ENCODE measurements at regions not wholly inside any gene's neighbourhood (a gene's known extent, or its start where the extent isn't known, plus 50 kb on each side); places are given as distances from the start of the nearest gene placed in this dataset.

- TF ChIP-seq CTCF (IDR thresholded peaks at IDR 0.05), result no peak
These were observed 77.7 kb downstream of the RHOU start for GRCh38 chr1:228812961-228813360.

- TF ChIP-seq CTCF (IDR thresholded peaks at IDR 0.05), result no peak
These were observed 78.9 kb downstream of the RHOU start for GRCh38 chr1:228814176-228814575.

DNA sequence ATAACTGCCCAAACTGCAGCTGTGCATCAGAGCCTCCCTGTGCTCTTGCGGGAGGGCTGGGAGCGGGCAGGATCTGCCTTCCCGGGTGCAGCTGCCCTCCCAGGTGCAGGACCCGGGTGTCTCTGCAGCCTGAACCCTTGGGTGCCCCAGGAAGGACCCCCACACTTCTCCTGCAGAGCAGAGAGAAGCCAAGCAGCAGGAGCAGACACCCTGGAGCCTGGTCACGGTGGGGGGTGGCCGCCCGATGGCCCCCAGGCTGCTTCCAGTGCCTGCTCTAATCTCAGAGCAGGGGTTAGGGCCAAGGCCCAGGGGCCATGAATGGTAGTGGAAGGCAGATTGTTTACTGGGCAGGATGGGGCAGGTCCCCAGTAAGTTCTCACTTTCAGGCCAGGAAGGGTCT lies 83.0 kb downstream of the RHOU start:
- no peak for TF ChIP-seq CTCF (IDR thresholded peaks at IDR 0.05)

DNA sequence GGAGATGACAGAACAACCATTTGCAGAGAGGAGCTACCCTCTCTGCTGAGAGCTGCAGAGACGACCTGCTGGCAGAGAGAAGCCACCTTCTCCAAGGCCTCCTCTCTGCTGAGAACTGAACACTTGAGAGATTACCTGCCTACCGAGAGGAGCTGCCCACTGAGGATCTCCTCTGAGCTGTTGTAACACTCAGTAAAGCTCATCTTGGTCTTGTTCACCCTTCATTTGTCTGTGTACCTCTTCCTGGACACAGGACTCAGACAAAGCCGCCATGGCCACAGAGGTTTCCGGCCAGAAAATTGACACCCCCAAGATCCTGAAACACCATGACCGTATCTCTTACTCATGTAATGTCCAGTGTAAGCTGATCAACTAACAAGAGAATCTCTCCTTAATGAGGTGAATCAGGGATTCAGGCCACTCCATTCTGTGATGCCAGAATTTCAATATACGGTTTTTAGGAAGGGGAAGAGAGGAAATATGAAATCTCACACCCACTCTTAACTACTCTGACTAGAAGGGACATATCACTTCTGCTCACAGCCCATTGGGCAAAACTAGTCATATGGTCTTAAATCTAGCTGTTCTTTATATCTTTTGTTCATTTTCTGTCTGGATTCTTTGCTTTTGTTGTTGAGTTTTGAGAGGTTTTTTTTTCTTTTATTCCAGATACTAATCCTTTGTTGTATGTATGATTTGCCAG lies 83.8 kb downstream of the RHOU start:
- TF ChIP-seq CTCF (IDR thresholded peaks at IDR 0.05), result no peak

GRCh38 chr1:228821252-228821651 lies 86.0 kb downstream of the RHOU start:
- TF ChIP-seq CTCF (IDR thresholded peaks at IDR 0.05), result no peak

DNA sequence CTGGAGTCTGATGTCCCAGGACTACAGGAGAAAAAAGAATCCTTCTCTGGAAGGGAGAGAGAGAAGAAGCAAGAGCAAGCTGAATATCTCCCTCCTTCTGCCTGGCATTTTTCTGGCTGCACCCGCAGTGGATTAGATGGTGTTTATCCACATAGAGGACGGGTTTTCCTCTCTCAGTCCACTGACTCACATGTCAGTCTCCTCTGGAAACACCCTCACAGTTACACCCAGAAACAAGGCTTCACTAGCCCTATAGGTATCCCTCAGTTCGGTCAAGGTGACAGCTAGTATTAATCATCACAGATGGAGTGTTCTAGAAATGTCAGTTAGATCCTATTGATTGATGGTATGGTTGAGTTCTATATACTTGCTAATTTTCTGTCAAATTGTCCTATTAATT lies 87.9 kb downstream of the RHOU start:
- TF ChIP-seq CTCF (IDR thresholded peaks at IDR 0.05), result no peak

GRCh38 chr1:228824366-228824765 lies 89.1 kb downstream of the RHOU start:
- no peak for TF ChIP-seq CTCF (IDR thresholded peaks at IDR 0.05)

- TF ChIP-seq CTCF (IDR thresholded peaks at IDR 0.05), result no peak
These were observed 89.8 kb downstream of the RHOU start for GRCh38 chr1:228825041-228825440.
